Left cardiac atrium (tissue), 4 donors: ENCODE measurements at regions not wholly inside any gene's neighbourhood (a gene's known extent, or its start where the extent isn't known, plus 50 kb on each side); places are given as distances from the start of the nearest gene placed in this dataset.
A peak's percentile ranks its signal among the peaks of the same experiment; 100 is the strongest.

Experiments used
- ATAC-seq, 2 donors: fragments of 200-7000 bp; cut with Tn5 transposase; one replicate each; pipeline ENCODE4 v1.9.1; 2020; ENCODE audit warnings: mild to moderate bottlenecking in 2 of 2, moderate library complexity in 2 of 2
- DNase-seq: peaks from one replicate; pipeline ENCODE4 v3.0.0-alpha.2; 2020
- intact Hi-C, 2 donors: fragments of 100-400 bp; cut with DNase I; formaldehyde crosslinking; loops; one replicate each; pipeline versions ENCODE4 v1.14.1 to v1.15.1; 2022 to 2023
- donor health status: DM: no; HTN: yes; CAD: no.
- donor health status: DM: no; HTN: yes; CAD: no; lungs with severe emphysema.
- donor health status: DM: yes; HTN: yes; CAD: no.
- donor health status: Dilated cardiomyopathy.

DNA sequence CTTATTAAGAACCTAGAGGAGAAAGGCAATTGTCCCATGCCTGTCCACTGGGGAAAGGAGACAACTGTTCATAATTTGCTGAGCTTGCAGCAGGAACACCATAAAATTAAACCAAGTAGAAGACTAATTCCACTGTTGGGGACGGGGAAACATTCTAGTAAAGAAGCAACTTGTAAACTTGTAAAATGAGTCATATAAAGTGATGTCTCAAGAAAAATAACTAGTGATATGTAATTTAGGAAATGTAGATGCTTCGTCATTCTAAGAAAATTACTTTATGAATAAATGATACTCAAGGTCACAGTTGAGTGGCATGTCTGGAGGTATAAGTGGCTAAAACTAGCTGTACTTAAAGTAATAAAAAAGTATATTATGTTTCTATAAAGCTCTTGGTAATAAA, 121.2 kb upstream of the MID1 start:
- DNase-seq (no peak), ATAC-seq (no peak)
- intact Hi-C loops = no loop called here

GRCh38 chrX:10743476-10743875, 123.1 kb upstream of the MID1 start:
- intact Hi-C loops = no loop called here

DNA sequence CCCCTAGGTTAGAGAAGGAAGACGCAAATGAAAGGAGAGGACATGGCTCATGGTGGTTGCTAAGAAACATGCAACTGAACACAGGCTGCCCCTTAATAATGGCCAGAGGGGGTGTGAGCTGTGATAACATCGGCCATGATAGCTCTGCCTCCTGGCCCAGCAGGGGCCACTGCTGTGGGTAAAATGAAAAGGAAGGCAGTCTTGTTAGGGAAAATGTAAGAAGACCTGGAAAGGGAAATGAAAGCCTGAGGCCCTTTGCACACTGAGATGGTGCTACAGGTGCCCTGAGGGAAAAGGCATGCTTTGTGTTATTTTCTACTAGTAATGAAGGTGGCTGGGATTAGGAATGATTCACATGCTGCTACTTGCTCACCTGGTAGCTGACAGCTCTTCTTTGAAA, 123.6 kb upstream of the MID1 start:
- DNase-seq (no peak), ATAC-seq (no peak)
- intact Hi-C loops = no loop called here

More at GRCh38 chrX:10743476-10743875, 123.1 kb upstream of the MID1 start:
- no peak for DNase-seq
- ATAC-seq = no peak

DNA sequence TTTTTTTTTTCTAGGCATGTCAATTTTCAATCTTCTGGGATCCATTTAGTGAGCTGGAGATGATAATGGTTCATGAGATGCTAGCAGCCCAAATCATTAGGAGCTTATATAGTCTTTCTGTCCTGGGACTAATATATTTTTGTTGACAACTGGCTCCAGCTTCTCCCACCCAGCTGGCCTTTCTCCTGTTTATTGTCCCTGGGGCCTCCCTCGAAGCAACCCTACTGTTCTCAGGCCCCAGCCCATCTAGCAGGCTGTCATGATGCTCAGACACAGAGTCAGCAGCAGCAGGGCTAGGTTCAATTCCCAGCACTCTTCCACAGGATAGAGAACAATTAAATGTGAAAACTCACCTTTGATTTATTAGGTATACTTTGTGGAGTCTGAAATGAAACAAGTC, 127.6 kb upstream of the MID1 start:
- no peak for ATAC-seq
- intact Hi-C loops = no loop called here
- no peak for DNase-seq

- ATAC-seq = no peak
- no peak for DNase-seq
- intact Hi-C loops = no loop called here
Observed at GRCh38 chrX:10749113-10749512, 128.7 kb upstream of the MID1 start.

DNA sequence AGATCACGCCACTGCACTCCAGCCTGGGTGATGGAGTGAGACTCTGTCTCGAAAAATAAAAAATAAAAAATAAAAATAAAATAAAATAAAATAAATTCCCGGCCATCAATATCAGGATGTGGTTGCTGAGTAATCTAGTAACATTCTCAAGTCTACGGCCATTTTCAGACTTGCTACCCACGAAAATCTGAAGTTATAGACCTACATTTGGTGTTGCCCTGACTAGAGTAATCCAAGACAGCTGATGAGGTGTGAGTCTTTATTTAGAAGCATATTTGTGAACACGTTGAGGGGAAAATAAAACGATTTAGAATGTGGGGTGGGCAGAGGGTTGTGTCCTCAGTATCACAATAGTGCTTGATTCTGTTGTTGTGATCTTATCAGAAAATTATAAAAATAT, 130.2 kb upstream of the MID1 start:
- DNase-seq = no peak
- ATAC-seq = no peak

DNA sequence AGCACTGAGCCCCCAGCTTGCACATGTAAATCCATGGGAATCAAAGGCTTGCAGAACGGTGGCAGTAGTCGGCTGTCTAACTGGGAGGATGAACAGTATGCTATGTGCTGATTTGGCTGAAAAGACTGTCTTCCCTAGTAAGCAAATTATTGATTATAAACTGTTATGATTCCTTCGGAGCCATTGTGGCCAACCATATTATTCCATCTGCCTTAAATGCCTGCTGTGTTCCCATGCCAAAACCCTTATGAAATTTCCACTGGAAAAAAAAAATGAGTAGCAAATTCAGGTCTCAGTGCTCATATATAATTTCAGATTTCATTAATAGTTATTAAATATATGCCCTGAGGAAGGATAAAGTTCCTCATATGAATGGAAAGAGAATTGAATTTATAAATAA, 132.7 kb upstream of the MID1 start:
- ATAC-seq = no peak
- DNase-seq = no peak
- intact Hi-C loops = no loop called here

More for the DNA sequence above, 130.2 kb upstream of the MID1 start:
- intact Hi-C loops = no loop called here

DNA sequence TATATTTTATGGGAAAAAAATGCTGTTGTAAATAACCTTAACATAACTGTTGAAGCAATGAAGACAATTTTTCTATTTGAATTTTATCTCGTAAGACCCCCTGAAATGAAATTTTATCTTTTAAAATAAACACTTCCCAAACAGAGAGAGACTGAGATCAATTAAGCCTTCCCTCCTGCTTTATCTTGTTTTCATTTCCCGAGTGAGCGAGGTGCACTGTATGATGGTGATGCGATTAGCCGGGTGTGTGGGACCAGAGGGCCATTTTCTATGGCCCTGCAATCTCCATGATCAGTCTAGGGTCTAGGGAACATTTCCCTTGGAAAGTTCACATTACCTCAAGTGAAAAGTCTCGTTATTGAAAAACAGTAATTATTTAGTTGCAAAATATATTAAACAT, 134.1 kb upstream of the MID1 start:
- intact Hi-C loops = no loop called here
- no peak for DNase-seq
- ATAC-seq = no peak

DNA sequence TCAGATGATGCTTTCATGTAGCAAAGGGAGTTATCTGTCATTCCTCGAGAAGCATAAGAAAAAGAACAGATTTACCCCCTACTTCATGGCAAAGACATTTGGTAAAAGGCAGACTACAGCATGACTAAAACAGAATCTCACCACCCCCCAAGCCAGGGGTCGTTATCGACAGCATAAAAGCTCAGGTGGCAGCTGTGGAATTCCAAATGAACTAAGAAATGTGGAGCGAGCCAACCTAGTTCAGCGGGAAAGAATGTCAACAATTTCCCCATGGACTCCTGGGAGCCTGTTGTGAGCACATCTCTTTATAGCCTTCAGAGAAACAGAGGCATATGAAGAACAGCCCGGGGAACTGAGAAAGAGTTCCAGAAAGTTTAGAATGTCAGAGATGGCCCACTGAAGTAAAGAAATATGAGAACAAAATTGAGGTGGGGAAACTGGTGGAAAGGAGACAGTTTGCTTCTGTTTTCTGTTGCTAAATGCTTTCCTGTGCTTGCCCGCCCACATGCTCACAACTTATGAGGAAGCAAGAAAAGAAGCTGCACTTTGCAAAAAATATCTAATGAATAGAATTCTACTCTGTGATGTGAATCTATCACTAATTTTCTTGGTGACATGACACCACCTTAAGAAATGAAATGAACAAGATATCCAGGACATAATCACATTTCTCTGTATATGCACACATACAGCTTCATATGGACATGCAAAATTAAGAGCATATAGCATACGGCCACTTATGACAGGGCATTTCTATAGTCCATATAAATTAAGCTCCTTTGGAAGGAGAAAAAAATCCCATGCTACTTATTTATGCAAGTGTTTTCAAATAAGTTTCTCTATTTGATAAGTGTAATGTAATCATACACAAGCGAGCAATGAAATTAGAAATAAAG, 135.3 kb upstream of the MID1 start:
- ATAC-seq (peak in 1 of 2 donors; percentile 77), DNase-seq (no peak)

GRCh38 chrX:10756441-10756840, 136.1 kb upstream of the MID1 start:
- ATAC-seq (peak in 1 of 2 donors; percentile 89), DNase-seq (no peak)
- intact Hi-C loops = no loop called here

More for the DNA sequence above, 135.3 kb upstream of the MID1 start:
- intact Hi-C loops = no loop called here

DNA sequence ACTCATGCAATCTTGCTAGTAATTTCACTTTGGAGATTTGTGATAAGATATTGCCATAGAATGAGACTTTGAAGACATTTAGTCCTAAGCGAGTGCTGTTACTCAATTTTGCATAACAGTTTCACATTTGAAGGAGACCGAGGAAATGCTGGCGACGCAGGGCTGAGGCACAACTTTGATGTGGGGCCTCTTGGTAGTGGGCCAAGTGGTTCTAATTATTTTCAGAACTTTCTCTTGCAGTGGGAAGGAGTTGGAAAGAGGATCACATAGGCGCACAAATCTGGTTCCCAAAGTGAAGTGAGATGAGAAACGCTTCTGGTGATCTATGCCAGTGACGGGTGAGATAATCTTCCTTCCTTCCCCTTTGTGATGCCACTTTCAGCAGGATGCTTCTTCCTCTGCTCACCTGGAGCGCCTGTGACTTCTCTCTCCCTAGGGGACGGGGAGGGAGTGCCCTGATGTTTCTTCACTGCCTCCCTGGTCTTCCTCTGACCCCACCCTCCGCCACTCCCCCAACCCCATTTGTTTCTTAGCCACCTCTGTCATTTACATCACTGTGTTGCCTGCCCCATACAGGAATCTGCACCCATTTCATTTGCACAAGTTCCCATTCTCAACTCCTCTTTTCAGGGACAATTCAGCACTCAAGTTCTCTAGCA, 138.9 kb upstream of the MID1 start:
- DNase-seq (no peak), ATAC-seq (no peak)
- intact Hi-C loops = no loop called here

- intact Hi-C loops = no loop called here
- ATAC-seq (no peak), DNase-seq (no peak)
Observed at GRCh38 chrX:10761447-10761846, 141.1 kb upstream of the MID1 start.

DNA sequence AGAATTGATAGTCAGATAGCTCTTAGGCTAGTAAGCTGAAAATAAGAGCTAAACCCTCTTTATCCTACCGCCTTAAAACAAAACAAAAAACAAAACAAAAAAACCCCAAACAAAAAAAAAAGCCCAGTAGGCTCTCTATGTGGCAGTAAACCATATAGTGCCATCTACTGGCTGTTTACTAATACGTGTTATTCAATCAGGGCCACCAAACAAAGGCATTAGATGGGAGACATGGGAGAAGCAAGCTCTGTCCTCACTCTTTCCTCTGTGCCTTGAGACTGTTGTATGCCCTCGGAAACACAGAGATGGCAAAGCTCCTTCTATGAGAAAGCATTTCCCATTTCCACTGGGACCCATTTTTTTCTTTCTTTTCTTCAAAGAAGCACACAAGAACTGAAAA, 148.8 kb upstream of the MID1 start:
- intact Hi-C loops = no loop called here
- DNase-seq (no peak), ATAC-seq (peak; percentile 67)

DNA sequence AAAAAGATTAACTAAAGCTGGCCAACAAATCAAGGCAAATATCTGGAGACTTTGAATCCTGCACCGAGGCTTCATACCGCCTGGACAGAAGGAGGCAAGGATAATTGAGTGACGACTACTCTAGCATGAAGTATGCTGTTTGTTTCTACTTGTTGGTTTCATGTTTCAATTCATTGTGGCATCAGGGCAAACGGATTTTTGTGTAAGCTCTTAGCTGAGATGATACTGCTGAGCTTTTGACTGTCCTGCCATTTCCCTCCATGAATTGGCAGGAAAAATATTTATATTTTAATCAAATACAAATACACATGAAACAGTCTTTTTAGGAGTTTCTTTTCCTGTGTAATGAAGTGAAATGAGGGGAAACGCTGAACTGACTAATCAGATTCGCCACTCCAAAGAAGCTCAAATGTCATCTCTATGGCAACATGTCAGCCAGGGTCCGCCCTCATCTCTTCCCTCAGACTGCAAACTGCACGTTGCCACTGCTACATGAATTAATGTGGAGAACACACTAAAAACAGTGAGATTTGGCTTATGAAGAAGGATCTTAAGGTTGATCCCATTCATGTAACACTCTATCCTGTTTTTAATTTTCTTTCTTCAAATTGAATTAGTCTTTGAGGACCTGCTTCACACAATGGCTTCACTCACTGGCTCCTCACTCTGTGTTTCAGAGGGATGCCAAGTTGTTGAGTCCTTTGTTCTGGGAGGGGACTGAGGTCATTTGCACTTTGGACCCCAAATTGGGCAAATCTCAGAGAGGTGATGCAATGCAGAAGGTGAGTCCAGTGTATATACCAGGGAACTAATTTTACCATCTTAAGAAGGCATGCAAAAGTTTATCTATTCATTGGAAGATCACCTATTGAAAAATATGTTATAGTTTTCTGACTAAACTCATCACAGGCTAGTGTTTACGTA, 149.6 kb upstream of the MID1 start:
- intact Hi-C loops = no loop called here
- DNase-seq = peak; percentile 27
- peak in 1 of 2 donors; percentile 65 for ATAC-seq

DNA sequence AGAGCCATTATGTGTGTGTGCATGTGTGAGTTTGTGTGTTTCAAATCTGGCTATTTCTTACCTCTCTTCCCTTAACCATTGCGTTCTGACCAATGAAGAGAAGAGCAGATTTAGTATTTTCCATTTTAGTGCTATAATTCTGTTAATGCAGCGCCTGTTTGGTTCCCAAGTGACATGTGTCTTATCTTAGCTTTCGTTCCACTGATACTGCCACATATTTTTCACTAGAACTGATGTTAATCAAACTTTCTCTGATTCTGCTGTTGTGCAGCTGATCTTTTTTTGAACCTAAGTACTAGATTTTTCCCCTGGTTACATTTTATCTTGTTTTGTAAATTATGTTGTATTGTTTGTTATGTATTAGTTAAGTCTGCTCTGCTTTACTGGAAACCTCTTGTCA, 152.9 kb upstream of the MID1 start:
- DNase-seq = no peak
- intact Hi-C loops = no loop called here
- ATAC-seq = no peak

DNA sequence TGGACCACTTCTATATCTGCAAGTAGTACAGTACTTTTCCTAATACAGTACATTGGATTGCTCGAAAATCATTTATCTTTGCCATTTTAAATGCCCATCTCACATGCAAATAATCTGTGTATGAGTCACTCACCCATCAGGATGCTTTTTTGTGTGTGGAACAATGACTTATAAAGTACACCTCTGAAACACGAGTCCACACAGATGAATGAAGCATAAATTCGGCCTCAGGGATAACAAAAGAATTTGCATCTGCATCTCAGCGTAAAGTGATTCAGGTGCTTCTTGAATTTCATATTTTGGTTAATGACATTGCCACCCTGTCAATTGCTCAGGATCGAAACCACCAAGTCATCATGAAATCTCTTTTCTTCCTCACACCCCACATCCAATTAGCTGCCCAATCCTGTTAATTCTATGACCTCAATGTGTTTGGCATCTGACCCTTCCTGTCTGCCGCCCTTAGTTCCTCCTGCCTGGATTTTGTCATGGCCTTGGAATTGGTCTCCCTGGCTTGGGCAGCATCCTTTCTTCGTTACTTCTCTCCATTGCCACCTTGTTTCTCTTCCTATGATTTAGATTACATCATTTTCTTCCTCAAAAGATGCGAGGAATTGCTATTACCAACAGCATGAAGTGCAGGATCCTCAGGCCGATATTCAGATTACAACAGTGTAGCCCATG, 161.6 kb upstream of the MID1 start:
- intact Hi-C loops = no loop called here
- ATAC-seq = no peak
- no peak for DNase-seq

- DNase-seq (no peak), ATAC-seq (no peak)
- intact Hi-C loops = no loop called here
Observed at GRCh38 chrX:10783451-10783995, 163.1 kb upstream of the MID1 start.

GRCh38 chrX:10787264-10787663, 166.9 kb upstream of the MID1 start:
- intact Hi-C loops = no loop called here
- ATAC-seq = no peak
- DNase-seq = no peak

DNA sequence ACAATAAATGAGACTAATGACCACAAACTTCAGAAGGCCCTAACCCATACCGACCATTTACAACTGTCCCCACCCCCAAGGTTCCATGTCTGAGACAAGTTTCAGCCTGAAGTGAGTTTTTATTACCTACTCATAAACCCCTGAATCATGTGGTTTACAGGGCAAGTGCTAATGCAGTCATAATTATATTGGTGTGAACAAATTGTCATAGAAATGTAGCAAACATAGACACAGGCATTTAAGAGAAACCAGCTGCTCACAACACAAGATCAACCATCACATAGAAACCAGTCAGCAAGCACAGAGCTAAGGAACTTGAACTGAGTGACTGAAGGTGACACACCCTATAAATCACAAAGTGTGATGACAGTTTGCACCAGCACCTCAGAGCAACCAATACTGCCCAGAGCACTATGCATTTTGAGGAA, 173.8 kb upstream of the MID1 start:
- no peak for ATAC-seq
- intact Hi-C loops = no loop called here
- DNase-seq = no peak
